Right lobe of liver (tissue), 4 donors: ENCODE measurements at regions not wholly inside any gene's neighbourhood (a gene's known extent, or its start where the extent isn't known, plus 50 kb on each side); places are given as distances from the start of the nearest gene placed in this dataset.

ENCODE experiments used
- POLR2A ChIP-seq: fragments of 450-650 bp; IDR thresholded peaks from one replicate; pipeline ENCODE4 v1.6.1; 2017; ENCODE audit warnings: antibody characterized with exemption, mild to moderate bottlenecking
- TF ChIP-seq, protein P1 (sequence below), 4 donors: fragments of 200-600 bp in 3 of 4; fragments of 450-650 bp in 1 of 4; IDR thresholded peaks; one replicate each; pipeline versions ENCODE4 v1.5.1 to v1.8.0; 2016 to 2022; ENCODE audit warnings: antibody characterized with exemption in 4 of 4, mild to moderate bottlenecking in 2 of 4
- donor health status: DM: no; HTN: no; CAD: no.
- donor health status: DM: no; HTN: no; CAD: no.
- donor health status: DM: no; HTN: yes; CAD: no.

DNA sequence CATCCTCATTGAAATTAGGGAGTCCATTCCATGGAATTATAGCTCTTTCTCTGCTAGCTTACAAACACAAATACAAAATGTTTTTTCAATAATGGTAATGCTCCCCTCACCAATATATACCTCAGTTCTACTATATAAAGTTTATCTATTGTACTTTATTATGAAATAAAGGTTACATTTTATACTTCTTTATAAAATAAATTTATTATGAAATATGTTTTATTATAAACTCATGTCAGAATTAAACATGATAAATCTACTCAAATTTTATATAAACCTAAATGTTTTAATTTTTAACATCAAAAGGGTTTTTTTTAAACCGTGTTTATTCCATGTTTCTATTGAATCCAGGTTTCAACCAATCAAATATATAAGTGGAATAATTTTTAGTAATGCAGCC, 646.1 kb upstream of the PCDH20 start:
- TF ChIP-seq, protein P1, sequence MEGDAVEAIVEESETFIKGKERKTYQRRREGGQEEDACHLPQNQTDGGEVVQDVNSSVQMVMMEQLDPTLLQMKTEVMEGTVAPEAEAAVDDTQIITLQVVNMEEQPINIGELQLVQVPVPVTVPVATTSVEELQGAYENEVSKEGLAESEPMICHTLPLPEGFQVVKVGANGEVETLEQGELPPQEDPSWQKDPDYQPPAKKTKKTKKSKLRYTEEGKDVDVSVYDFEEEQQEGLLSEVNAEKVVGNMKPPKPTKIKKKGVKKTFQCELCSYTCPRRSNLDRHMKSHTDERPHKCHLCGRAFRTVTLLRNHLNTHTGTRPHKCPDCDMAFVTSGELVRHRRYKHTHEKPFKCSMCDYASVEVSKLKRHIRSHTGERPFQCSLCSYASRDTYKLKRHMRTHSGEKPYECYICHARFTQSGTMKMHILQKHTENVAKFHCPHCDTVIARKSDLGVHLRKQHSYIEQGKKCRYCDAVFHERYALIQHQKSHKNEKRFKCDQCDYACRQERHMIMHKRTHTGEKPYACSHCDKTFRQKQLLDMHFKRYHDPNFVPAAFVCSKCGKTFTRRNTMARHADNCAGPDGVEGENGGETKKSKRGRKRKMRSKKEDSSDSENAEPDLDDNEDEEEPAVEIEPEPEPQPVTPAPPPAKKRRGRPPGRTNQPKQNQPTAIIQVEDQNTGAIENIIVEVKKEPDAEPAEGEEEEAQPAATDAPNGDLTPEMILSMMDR (IDR thresholded peaks at IDR 0.05) = no peak
- no peak for TF ChIP-seq POLR2A
